ENCODE measurements at regions not wholly inside any gene's neighbourhood (a gene's known extent, or its start where the extent isn't known, plus 50 kb on each side); places are given as distances from the start of the nearest gene placed in this dataset.

GRCh38 chr2:153005071-153005730, 286.8 kb downstream of the ARL6IP6 start:
- TF ChIP-seq CTCF (IDR thresholded peaks at IDR 0.05): no peak
- TF ChIP-seq POLR2A (IDR thresholded peaks at IDR 0.05): no peak
